ENCODE measurements at regions not wholly inside any gene's neighbourhood (a gene's known extent, or its start where the extent isn't known, plus 50 kb on each side); places are given as distances from the start of the nearest gene placed in this dataset.

GRCh38 chr9:13424204-13424603 is 144.7 kb upstream of the MPDZ start:
- TF ChIP-seq CTCF (IDR thresholded peaks at IDR 0.05), result no peak
- TF ChIP-seq POLR2AphosphoS5 (IDR thresholded peaks at IDR 0.05), result no peak
- TF ChIP-seq POLR2A (IDR thresholded peaks at IDR 0.05), result no peak

Measured in stomach (tissue), 4 donors.